RWPE1 (cell line): ENCODE measurements at regions not wholly inside any gene's neighbourhood (a gene's known extent, or its start where the extent isn't known, plus 50 kb on each side); places are given as distances from the start of the nearest gene placed in this dataset.
"Not testable (repeated sequence)": the region's sequence is repeated elsewhere in the genome, so short reads cannot be mapped to it uniquely, and the experiment has no call there.

ENCODE experiments used
- CTCF ChIA-PET: fragments of 350-600 bp; sonication (Branson Sonifier 250); formaldehyde crosslinking; extraction: SDS; loops from one replicate; lab custom pipeline; 2021; lab: Yijun Ruan, JAX
- POLR2A ChIA-PET: fragments of 400-600 bp; formaldehyde crosslinking; extraction: SDS; loops from one replicate; lab custom pipeline; 2020; ENCODE audit warnings: antibody characterized with exemption; ENCODE audit not compliant: low non-redundant PET; lab: Yijun Ruan, JAX
- DNase-seq: peaks from one replicate; pipeline ENCODE4 v3.0.0; 2012; ENCODE audit warnings: low spot score
- H3K27ac ChIP-seq: fragments of 450-650 bp; 2 replicates; pipeline ENCODE4 v1.5.1; 2017
- TF ChIP-seq, protein P1 (sequence below): fragments of 450-650 bp; conservative IDR thresholded peaks from 2 replicates; pipeline ENCODE4 v1.5.1; 2017; ENCODE audit warnings: low read depth, mild to moderate bottlenecking

DNA sequence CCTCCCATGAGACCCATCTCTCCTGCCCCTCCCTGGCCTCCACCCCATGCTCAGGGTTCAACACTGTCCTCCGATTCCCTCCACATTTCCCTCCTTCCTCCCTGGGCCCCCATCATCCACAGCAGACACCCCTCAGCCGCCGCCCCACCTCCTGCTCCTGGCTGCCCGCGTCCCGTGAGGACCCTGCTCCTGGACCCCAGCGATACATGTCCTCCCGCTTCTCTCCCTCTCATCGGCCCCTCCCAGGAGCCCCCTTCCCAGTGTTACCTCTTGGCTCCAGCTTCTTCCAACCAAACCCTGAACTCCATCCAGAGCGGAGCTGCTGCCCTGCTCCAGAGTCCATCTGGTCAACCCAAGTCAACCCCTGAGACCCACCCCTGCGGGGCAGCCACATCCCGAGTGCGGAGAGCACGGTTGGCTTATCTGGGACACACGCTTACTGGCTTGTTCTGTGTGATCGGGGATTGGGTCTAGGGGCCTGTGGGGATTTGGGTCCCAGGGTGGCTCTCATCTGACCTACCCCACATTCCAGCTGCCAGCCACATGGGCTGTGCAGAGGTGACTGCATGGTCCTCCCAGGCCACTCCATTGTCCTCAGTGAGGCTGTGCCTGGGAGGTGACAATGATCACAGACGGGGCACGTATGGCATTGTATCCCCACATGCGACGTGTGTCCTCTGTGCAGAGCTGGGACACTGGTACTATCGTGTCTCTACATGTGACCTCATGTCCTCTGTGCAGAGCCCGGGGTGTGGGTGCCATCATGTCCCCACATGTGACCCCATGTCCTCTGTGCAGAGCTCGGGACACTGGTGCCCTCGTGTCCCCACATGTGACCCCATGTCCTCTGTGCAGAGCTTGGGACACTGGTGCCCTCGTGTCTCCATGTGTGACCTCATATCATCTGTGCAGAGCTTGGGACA is 333.6 kb downstream of the ADGRD1 start:
- ChIA-PET CTCF (interaction anchor here (0.6 kb wide), 1 partner anchor 12 kb away, joined by 3 read pairs; no protein-coding TSS in a partner anchor), POLR2A (no interaction called here)
- no peak for DNase-seq
- TF ChIP-seq, protein P1, sequence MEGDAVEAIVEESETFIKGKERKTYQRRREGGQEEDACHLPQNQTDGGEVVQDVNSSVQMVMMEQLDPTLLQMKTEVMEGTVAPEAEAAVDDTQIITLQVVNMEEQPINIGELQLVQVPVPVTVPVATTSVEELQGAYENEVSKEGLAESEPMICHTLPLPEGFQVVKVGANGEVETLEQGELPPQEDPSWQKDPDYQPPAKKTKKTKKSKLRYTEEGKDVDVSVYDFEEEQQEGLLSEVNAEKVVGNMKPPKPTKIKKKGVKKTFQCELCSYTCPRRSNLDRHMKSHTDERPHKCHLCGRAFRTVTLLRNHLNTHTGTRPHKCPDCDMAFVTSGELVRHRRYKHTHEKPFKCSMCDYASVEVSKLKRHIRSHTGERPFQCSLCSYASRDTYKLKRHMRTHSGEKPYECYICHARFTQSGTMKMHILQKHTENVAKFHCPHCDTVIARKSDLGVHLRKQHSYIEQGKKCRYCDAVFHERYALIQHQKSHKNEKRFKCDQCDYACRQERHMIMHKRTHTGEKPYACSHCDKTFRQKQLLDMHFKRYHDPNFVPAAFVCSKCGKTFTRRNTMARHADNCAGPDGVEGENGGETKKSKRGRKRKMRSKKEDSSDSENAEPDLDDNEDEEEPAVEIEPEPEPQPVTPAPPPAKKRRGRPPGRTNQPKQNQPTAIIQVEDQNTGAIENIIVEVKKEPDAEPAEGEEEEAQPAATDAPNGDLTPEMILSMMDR = no peak
- no peak overlapping the region for H3K27ac ChIP-seq

DNA sequence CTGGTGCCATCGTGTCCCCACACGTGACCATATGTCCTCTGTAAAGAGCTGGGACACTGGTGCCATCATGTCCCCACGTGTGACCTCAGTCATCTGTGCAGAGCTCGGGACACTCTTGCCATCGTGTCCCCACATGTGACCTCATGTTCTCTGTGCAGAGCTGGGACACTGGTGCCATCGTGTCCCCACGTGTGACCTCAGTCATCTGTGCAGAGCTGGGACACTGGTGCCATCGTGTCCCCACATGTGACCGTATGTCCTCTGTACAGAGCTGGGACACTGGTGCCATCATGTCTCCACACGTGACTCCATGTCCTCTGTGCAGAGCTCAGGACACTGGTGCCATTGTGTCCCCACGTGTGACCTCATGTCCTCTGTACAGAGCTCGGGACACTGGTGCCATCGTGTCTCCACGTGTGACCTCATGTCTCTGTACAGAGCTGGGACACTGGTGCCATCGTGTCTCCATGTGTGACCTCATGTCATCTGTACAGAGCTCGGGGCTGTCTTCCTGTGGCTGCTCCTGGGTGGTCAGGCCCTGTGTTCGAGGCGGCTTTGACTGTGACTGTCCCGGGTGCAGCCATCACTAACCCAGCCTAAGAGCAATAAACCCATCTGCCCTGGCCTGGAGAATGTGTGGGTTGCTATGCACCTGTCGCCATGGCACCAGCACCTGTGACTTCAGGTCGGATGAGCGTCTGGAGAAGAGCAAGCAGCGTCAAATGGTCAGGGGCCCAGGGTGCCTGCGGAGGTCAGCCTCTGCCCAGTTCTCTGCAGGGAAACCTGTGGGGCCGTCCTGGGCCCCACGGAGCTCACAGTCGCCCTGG is 334.4 kb downstream of the ADGRD1 start:
- DNase-seq = no peak
- TF ChIP-seq, protein P1 = no peak
- ChIA-PET CTCF (interaction anchor here (0.6 kb wide), 1 partner anchor 13 kb away, joined by 3 read pairs; no protein-coding TSS in a partner anchor), POLR2A (no interaction called here)
- no peak overlapping the region for H3K27ac ChIP-seq

DNA sequence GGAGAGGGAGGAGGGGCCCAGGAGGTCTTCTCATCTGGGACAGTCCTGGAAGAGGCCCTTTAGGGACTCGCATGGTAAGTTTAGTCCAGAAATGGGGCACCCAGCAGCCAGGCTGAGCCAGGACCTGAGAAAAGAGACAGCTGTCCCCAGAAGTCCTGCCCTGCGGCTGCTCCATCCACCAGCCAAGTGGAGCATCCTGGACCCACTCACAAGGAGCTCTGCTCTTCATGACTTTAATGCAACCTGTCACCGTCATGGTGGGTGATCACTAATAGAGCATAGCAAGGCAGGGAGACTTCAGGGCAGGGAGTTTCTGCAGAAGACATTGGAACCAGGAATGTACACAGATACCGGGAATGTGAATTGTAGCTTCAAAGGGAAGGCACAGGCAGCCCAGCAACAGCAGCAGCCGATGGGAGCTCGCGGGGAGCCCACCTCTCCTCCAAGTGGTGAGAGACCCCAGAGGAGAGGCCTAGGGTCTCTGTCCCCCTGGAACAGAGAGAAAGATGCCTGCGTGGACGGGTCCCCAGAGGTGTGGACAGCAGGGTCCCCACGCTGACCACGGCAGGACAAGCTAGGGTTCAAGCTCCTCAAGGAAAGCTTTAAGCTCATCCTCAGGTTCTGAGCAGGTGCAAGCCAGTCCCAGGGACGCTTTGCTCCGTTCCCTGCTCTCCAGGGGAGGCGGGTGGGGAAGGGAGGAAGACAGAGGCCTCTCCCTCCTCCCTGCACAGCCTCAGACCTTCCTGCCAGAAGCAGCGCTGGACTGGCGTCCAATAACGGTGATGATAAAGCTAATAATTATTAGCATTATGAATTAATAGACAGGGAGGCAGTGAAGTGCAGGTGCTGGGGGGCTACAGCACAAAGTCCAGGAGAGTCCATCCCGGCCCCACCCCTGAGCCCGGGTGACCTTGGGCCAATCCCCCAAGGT is 335.3 kb downstream of the ADGRD1 start:
- H3K27ac ChIP-seq, POLR2A ChIA-PET, DNase-seq, CTCF ChIA-PET: not testable (repeated sequence)

DNA sequence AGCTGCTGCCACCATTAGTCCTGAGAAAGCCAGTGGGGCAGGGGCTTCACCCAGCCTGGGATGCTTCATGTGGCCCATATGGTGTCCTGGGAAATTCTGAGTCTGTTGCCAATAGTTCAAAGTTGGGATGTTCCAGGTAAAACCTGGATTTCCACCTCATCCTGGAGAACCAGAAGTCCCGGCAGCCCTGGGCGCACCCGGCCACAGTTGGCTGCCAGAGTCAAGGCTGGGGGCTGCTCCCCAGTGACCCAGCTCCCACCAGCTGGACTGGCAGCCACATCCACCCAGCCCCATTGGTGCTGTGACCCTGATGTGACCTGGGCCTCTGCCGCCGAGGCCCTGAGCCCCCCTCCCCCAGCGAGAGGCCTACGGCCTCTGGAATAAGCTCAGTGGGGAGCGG is 336.1 kb downstream of the ADGRD1 start:
- not testable (repeated sequence) for H3K27ac ChIP-seq

DNA sequence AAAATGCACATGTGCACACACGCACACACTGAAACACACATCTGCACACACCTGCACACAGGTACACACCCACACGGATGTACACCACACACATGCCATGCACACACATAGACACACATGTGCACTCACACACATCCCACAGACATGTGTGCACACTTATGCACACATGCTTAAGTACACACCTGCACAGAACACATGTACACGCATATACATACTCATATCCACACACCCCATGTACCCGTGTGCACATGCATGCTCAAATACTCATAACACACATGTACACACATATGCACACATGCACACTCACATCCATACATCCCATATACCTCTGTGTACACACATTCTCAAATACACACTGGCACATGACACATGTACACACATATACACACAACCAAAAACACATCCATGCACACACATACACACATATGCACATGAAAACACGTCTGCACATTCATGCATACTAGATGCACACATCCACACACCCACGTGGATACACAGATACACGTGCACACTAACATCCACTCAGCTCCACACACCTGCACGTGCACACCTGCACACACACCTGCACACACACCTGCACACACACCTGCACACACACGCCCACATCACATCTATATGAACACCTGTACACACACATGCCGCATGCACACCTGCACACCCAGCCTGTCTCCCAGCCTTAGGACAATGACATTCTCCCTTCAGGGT is 336.7 kb downstream of the ADGRD1 start:
- ChIA-PET POLR2A (no interaction called here), CTCF (no interaction called here)
- DNase-seq = no peak
- TF ChIP-seq, protein P1 = no peak
- H3K27ac ChIP-seq = no peak overlapping the region

More for the DNA sequence above, 336.1 kb downstream of the ADGRD1 start:
- POLR2A ChIA-PET, DNase-seq, CTCF ChIA-PET: not testable (repeated sequence)

DNA sequence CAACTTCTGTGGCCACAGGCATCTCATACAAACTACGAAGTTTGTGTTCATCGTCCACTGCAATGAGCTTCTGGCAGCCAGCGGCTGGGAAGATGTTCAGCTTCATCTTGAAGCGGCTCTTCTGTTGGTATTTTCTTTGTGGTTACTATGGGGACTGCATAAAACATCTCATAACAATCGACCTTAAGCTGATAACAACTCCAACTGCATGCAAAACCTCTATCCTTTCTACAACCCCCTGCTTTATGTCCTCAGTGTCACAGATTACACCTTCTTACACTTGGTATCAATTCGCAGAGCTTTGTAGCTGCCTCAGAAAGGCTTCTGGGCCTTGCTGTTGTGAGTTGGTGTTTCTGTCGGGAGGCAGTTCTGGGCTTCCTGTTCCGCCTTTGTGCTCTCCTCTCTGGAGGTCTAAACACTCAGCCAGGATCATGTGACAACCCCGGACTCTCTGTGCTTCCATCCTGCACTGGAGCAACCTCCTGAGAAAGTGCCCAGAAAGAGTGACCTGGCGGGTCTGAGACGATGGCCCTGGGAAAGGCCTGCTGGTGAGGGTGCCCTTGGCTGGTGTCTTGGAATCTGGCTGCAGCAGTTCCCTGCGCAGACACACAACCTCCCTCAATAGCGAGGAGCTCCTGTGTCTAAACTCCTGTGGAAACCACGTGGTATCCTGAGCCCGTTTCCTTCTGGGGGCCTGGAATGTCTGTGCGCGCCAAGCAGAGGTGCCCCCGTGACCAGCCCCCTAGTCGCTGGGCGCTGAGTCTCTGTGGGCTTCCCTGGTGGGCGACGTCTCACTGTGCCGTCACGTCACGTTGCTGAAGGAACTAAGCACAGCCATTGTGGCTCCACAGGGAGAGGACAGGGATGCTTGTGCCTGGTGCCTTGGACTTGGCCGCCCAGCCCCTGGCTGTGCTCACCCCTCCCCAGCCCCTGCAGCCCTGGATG is 339.6 kb downstream of the ADGRD1 start:
- H3K27ac ChIP-seq, DNase-seq, POLR2A ChIA-PET, CTCF ChIA-PET: not testable (repeated sequence)

DNA sequence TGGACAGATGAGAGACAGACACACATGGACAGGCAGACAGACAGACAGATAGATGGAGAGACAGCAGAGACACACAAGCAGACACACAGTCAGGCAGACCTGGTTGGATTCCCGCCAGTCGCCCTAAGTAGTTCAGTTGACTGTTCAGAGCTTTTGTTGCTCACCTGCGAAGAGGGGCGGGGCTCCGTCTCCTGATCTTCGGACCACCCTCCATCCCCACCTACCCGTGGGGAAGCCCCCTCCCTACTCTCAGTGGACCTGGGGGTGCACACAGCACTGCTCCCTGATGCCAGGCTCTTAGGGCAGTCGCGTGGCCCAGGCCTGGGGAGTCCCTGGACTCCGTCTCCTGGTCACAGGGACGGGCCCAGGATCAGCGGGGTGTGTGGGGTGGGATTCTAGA is 341.0 kb downstream of the ADGRD1 start:
- DNase-seq, CTCF ChIA-PET, H3K27ac ChIP-seq, POLR2A ChIA-PET: not testable (repeated sequence)

DNA sequence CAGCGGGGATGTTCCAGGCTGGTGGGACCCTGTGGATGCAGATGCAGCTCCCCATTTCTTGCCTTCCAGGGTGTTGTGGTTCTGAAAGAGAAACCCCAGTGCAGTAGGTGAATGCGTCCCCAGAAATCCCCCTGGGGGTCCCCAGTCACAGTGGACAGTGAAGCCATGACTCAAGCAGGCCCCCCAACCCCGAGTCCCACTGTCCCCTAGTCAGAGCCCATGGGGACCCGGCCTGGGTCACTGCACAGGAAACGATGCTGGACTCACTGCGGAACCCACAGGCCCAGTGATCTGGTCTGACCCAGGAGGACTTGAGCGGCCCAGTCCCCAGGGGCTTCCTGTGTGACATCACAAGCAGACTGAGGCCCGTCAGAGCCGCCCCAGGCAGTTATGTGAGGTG is 341.4 kb downstream of the ADGRD1 start:
- POLR2A ChIA-PET, DNase-seq, CTCF ChIA-PET, H3K27ac ChIP-seq: not testable (repeated sequence)

DNA sequence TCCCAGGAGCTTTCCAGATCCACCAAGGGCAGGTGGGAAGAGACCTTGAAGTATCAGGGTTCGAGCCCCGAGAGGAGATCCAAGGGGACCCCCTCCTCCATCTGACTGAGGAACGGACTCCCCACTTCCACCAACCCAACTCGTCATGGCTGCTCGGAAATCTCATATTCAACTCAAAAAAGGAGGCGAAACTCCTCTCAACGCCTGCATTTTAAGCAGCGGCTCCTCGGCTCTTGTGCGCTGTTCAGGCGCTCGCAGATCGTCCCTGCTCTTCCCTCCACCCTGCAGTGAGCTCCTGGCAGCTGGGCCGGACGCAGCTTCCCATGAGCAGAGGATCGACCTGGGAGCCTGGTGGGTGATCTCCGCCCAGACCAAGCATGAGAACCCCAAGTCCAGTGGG is 341.9 kb downstream of the ADGRD1 start:
- H3K27ac ChIP-seq, DNase-seq, POLR2A ChIA-PET, CTCF ChIA-PET: not testable (repeated sequence)

DNA sequence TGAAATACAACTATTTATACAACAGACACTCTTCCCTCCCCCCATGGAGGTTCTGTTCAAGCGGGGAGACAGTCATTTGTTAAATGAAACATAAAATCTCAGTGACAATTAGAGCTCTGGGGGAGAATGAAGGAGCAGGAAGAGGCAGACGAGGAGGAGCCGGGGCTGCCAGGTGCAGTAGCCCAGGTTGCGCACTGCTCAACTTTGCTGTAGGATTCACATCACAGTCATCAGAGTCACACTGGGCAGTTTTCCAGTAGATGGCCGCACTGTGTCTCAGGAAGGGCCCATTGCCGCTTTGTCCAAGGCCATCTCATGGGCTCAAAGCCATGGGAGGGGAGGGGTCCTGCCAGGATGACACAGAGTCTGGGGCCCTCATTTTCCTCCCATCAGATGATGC is 342.4 kb downstream of the ADGRD1 start:
- DNase-seq, H3K27ac ChIP-seq, POLR2A ChIA-PET, CTCF ChIA-PET: not testable (repeated sequence)

DNA sequence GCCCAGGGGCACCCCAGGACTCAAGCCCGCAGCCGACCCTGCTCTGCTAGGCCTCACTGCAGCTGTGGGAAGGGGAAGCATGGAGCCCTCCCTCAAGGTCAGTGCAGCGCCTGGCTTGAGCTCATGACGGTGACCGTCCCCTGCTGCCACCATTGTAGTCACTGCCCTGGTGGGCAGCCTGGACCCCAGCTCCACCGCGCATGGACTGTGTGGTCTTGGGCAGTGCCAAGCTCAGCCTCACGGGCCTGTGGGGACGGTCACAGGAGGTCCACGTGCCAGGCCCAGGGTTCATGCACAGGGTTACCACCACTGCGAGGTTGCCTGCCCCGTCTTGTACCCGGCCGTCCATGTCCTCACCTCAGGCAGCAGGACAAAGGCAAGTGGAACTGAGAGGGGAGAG is 342.9 kb downstream of the ADGRD1 start:
- CTCF ChIA-PET, H3K27ac ChIP-seq, DNase-seq, POLR2A ChIA-PET: not testable (repeated sequence)
